Keratinocyte (primary cell): ENCODE measurements at regions not wholly inside any gene's neighbourhood (a gene's known extent, or its start where the extent isn't known, plus 50 kb on each side); places are given as distances from the start of the nearest gene placed in this dataset.

Source experiments
- DNase-seq: peaks from one replicate; pipeline ENCODE4 v3.0.0-alpha.2; 2011; ENCODE audit warnings: low read depth, missing footprints, low spot score
- FAIRE-seq: peaks from 2 replicates; lab custom pipeline; 2011; peaks lifted over from hg19 to GRCh38; lab: Jason Lieb, UNC
- H2AFZ ChIP-seq: 2 replicates; pipeline ENCODE4 v1.6.0; 2012; ENCODE audit warnings: low read length, control low read depth, inconsistent platforms; ENCODE audit not compliant: control insufficient read depth
- H3K27ac ChIP-seq: 2 replicates; pipeline ENCODE4 v1.5.1; 2011; ENCODE audit warnings: low read length; ENCODE audit not compliant: control insufficient read depth, insufficient read depth
- H3K27me3 ChIP-seq: 3 replicates; pipeline ENCODE4 v1.6.0; 2011; ENCODE audit warnings: low read length; ENCODE audit not compliant: control insufficient read depth, insufficient read depth; ENCODE audit errors: extremely low read depth
- H3K36me3 ChIP-seq, 2 experiments: 2 replicates in 1 of 2; 3 replicates in 1 of 2; pipeline ENCODE4 v1.5.1; 2011; ENCODE audit warnings: low read length in 2 of 2, mild to moderate bottlenecking in 1 of 2; ENCODE audit not compliant: control insufficient read depth in 2 of 2, insufficient read depth in 2 of 2; ENCODE audit errors: extremely low read depth in 1 of 2
- H3K4me1 ChIP-seq: 3 replicates; pipeline ENCODE4 v1.5.1; 2011; ENCODE audit warnings: low read length; ENCODE audit not compliant: control insufficient read depth, insufficient read depth; ENCODE audit errors: extremely low read depth
- H3K4me2 ChIP-seq: 3 replicates; pipeline ENCODE4 v1.6.0; 2011; ENCODE audit warnings: low read depth, low read length; ENCODE audit not compliant: control insufficient read depth, insufficient read depth; ENCODE audit errors: extremely low read depth
- H3K4me3 ChIP-seq, 3 experiments: fragments of 200-600 bp in 1 of 3; sonication (generic) in 1 of 3; 2 replicates in 2 of 3; 3 replicates in 1 of 3; pipeline ENCODE4 v1.5.1; 2011 to 2016; ENCODE audit warnings: low read length in 3 of 3, mild to moderate bottlenecking in 3 of 3, control low read depth in 2 of 3, inconsistent platforms in 1 of 3, low read depth in 1 of 3, mixed read lengths in 1 of 3, mixed run types in 1 of 3, moderate library complexity in 1 of 3; ENCODE audit not compliant: control insufficient read depth in 2 of 3, insufficient read depth in 2 of 3; ENCODE audit errors: extremely low read depth in 1 of 3
- H3K79me2 ChIP-seq: 2 replicates; pipeline ENCODE4 v1.6.0; 2012; ENCODE audit warnings: low read length; ENCODE audit not compliant: control insufficient read depth, insufficient read depth
- H3K9ac ChIP-seq: 3 replicates; pipeline ENCODE4 v1.6.0; 2011; ENCODE audit warnings: low read length; ENCODE audit not compliant: control insufficient read depth, insufficient read depth; ENCODE audit errors: extremely low read depth
- H3K9me1 ChIP-seq: 3 replicates; pipeline ENCODE4 v1.6.0; 2011; ENCODE audit warnings: low read length; ENCODE audit not compliant: control insufficient read depth, insufficient read depth; ENCODE audit errors: extremely low read depth
- H3K9me3 ChIP-seq: 2 replicates; pipeline ENCODE4 v1.5.1; 2012; ENCODE audit warnings: low read depth, low read length; ENCODE audit not compliant: control insufficient read depth
- H4K20me1 ChIP-seq: 3 replicates; pipeline ENCODE4 v1.6.0; 2011; ENCODE audit warnings: low read length; ENCODE audit not compliant: control insufficient read depth, insufficient read depth; ENCODE audit errors: extremely low read depth
- CTCF ChIP-seq, 3 experiments: IDR thresholded peaks in 1 of 3; conservative IDR thresholded peaks in 1 of 3; optimal IDR thresholded peaks in 1 of 3; 2 replicates in 2 of 3; 3 replicates in 1 of 3; pipeline versions ENCODE3 to v1.5.1; 2011; ENCODE audit warnings: low read length in 3 of 3, mild to moderate bottlenecking in 3 of 3, moderate library complexity in 2 of 3, control low read depth in 1 of 3, inconsistent platforms in 1 of 3; ENCODE audit not compliant: insufficient read depth in 2 of 3; ENCODE audit errors: extremely low read depth in 1 of 3
- EZH2 ChIP-seq: IDR thresholded peaks from one replicate; pipeline ENCODE4 v1.6.1; 2012; ENCODE audit warnings: inconsistent platforms, mild to moderate bottlenecking, low read length, moderate library complexity
- dilution Hi-C: fragments of 300-500 bp; cut with MboI; formaldehyde crosslinking; loops from one replicate; pipeline ENCODE4 v1.7.0; 2020; ENCODE audit warnings: low sequenced_read_pairs; ENCODE audit not compliant: extremely low pct_ligation_motif_present

- no peak for FAIRE-seq
- no peak for DNase-seq
- Histone ChIP-seq H3K9me3 (no peaks in the 10 kb centered on the region), H3K36me3 (no peaks in the 10 kb centered on the region), H3K79me2 (no peaks in the 10 kb centered on the region), H3K4me2 (no peak overlapping the region), H3K4me3 (no peak overlapping the region), H3K4me1 (no peaks in the 10 kb centered on the region), H3K9ac (no peak overlapping the region), H3K9me1 (no peaks in the 10 kb centered on the region), H4K20me1 (no peaks in the 10 kb centered on the region), H3K27me3 (no peaks in the 10 kb centered on the region), H3K27ac (no peak overlapping the region), H2AFZ (no peak overlapping the region)
- dilution Hi-C loops: no loop called here
- TF ChIP-seq CTCF (optimal IDR thresholded peaks at IDR 0.05 in 1 of 3, IDR thresholded peaks at IDR 0.05 in 1 of 3, conservative IDR thresholded peaks at IDR 0.05 in 1 of 3; ENCODE audit: extremely low read depth in 1 of 3, insufficient read depth in 2 of 3, low read length in 3 of 3): no peak
Observed at GRCh38 chr4:27463816-27464215, 603.2 kb downstream of the STIM2 start.

GRCh38 chr4:27467351-27467750 is 606.7 kb downstream of the STIM2 start:
- no peaks in the 10 kb centered on the region for H3K9me1 ChIP-seq
- no peak for TF ChIP-seq EZH2
- TF ChIP-seq CTCF (optimal IDR thresholded peaks at IDR 0.05 in 1 of 3, IDR thresholded peaks at IDR 0.05 in 1 of 3, conservative IDR thresholded peaks at IDR 0.05 in 1 of 3; ENCODE audit: extremely low read depth in 1 of 3, insufficient read depth in 2 of 3, low read length in 3 of 3): no peak
- no peak overlapping the region for H2AFZ ChIP-seq
- no peaks in the 10 kb centered on the region for H3K4me1 ChIP-seq
- dilution Hi-C loops: no loop called here
- H3K27ac ChIP-seq: no peak overlapping the region
- no peak overlapping the region for H3K9ac ChIP-seq
- DNase-seq (no peak), FAIRE-seq (no peak)
- H4K20me1 ChIP-seq: no peaks in the 10 kb centered on the region
- H3K4me2 ChIP-seq: no peak overlapping the region
- no peak overlapping the region for H3K4me3 ChIP-seq
- H3K27me3 ChIP-seq: no peaks in the 10 kb centered on the region
- H3K36me3 ChIP-seq: no peaks in the 10 kb centered on the region
- no peaks in the 10 kb centered on the region for H3K79me2 ChIP-seq
- H3K9me3 ChIP-seq: no peaks in the 10 kb centered on the region
